ENCODE measurements at regions not wholly inside any gene's neighbourhood (a gene's known extent, or its start where the extent isn't known, plus 50 kb on each side); places are given as distances from the start of the nearest gene placed in this dataset.
"Not testable (repeated sequence)": the region's sequence is repeated elsewhere in the genome, so short reads cannot be mapped to it uniquely, and the experiment has no call there.

DNA sequence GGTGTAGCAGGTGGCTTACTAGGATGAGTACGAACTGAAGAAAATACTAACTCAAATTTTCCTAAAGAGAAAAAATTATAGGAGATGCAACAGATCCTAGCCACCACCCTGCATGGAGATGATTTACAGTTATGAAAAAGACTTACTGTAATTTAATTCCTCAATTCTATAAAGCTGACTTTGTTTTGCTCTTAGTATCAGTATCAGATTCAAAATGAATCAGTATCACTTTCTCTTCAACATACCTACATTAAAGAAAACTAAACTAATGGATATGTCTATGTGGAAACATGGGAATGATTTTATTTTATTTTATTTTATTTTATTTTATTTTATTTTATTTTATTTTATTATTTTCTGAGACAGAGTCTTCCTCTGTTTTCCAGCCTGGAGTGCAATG, 525.8 kb downstream of the NLGN4X start:
- DNase-seq (ENCODE audit: low spot score in 2 of 2): no peak
- intact Hi-C loops (cut with DNase I; ENCODE audit: low total_unique reads): no loop called here
- no peak overlapping the region for H3K4me3 ChIP-seq (ENCODE audit: low read depth, poor library complexity, severe bottlenecking)
- 83 to 85% methylated on average over 1 of the region's 1 CpG for WGBS, 2 donors
- TF ChIP-seq POLR2A (IDR thresholded peaks at IDR 0.05): no peak
- TF ChIP-seq, protein P1, sequence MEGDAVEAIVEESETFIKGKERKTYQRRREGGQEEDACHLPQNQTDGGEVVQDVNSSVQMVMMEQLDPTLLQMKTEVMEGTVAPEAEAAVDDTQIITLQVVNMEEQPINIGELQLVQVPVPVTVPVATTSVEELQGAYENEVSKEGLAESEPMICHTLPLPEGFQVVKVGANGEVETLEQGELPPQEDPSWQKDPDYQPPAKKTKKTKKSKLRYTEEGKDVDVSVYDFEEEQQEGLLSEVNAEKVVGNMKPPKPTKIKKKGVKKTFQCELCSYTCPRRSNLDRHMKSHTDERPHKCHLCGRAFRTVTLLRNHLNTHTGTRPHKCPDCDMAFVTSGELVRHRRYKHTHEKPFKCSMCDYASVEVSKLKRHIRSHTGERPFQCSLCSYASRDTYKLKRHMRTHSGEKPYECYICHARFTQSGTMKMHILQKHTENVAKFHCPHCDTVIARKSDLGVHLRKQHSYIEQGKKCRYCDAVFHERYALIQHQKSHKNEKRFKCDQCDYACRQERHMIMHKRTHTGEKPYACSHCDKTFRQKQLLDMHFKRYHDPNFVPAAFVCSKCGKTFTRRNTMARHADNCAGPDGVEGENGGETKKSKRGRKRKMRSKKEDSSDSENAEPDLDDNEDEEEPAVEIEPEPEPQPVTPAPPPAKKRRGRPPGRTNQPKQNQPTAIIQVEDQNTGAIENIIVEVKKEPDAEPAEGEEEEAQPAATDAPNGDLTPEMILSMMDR (IDR thresholded peaks at IDR 0.05): no peak

DNA sequence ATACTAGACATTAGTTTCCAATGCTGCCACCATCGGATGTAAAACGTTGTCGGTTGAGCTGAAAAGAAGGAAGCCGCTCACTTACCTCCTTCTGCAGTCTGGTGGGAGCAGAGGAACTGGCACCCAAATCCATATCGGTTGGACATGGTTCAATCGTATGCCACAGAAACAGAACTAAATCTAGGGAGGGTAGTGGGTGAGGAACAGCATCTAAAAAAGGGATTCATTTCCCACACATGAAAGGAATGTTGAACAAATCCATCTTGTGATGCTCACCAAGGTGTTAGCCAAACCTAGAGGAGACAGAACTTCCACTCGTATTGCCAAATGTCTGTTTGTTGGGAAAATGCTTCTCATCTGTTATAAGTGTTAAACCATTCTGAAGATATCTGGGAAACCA, 532.7 kb downstream of the NLGN4X start:
- WGBS, 2 donors: 93 to 95% methylated on average over 7 of the region's 7 CpGs
- no peak for TF ChIP-seq POLR2A (IDR thresholded peaks at IDR 0.05)
- TF ChIP-seq, protein P1 (IDR thresholded peaks at IDR 0.05): no peak
- H3K4me3 ChIP-seq (ENCODE audit: low read depth, poor library complexity, severe bottlenecking): no peak overlapping the region
- intact Hi-C loops (cut with DNase I; ENCODE audit: low total_unique reads): no loop called here
- DNase-seq (ENCODE audit: low spot score in 2 of 2): no peak

DNA sequence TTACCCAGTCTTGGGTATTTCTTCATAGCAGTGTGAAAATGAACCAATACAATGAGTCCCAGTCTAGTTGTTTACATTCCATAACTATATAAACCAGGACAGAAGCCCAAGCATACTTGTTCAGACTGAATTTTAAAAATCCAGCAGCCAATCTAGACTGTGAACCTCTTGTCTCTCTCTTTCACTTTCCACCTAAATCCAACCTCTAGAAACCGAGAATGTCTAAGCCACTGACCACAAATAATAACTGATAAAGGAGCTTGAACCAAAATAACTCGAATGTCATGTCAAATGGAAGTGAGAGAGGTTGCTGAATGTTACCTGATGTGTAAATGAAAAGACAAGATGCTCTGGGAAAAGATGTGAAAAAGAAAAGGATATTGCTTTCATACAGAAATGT, 544.7 kb downstream of the NLGN4X start:
- 67 to 69% methylated on average over 2 of the region's 2 CpGs for WGBS, 2 donors
- DNase-seq (ENCODE audit: low spot score in 2 of 2): no peak
- TF ChIP-seq POLR2A (IDR thresholded peaks at IDR 0.05): no peak
- TF ChIP-seq, protein P1 (IDR thresholded peaks at IDR 0.05): no peak
- intact Hi-C loops (cut with DNase I; ENCODE audit: low total_unique reads): no loop called here
- H3K4me3 ChIP-seq (ENCODE audit: low read depth, poor library complexity, severe bottlenecking): no peak overlapping the region

DNA sequence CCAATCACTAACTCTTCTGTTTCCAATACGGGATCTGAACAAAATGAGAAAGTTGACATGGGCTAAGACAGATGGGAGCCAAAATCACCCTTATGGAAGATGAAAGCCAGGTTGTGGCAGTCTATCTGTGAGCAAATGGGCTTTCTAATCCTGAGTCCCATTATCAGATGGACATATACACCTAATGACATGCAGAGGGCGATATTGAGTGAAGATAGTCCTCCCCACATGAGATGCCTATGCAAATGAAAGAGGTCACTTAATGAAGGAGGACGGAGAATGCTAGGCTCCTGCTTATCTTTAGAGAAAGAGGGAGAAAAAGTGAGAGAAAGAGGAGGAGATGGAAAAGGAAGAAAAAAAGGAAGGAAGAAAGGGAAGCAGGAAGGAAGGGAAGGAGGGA, 547.5 kb downstream of the NLGN4X start:
- intact Hi-C loops (cut with DNase I; ENCODE audit: low total_unique reads): no loop called here

DNA sequence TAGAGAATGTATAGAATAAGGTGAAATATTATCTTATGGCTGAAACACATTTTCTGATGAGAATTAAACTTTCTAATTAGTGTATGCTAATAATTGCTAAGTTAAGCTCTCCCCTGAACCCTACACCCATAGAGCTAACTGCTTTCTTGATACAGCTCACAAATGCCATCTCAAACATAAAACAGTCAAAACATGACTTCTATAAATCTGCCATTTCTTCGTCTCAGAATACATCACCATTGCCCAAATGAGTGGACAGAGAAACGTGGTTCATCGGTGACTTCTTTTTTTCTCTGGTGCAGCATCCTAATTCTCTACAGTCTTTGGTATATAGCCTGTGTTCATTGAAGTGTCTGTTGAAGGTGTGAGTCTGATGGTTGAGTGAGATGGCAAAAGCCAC, 554.6 kb downstream of the NLGN4X start:
- TF ChIP-seq, protein P1 (IDR thresholded peaks at IDR 0.05): no peak
- TF ChIP-seq POLR2A (IDR thresholded peaks at IDR 0.05): no peak
- intact Hi-C loops (cut with DNase I; ENCODE audit: low total_unique reads): no loop called here
- 80 to 82% methylated on average over 3 of the region's 3 CpGs for WGBS, 2 donors
- no peak for DNase-seq (ENCODE audit: low spot score in 2 of 2)
- no peak overlapping the region for H3K4me3 ChIP-seq (ENCODE audit: low read depth, poor library complexity, severe bottlenecking)

More for the DNA sequence above, 547.5 kb downstream of the NLGN4X start:
- DNase-seq (ENCODE audit: low spot score in 2 of 2): no peak
- 53 to 55% methylated on average over 3 of the region's 3 CpGs for WGBS, 2 donors
- no peak overlapping the region for H3K4me3 ChIP-seq (ENCODE audit: low read depth, poor library complexity, severe bottlenecking)
- no peak for TF ChIP-seq POLR2A (IDR thresholded peaks at IDR 0.05)
- TF ChIP-seq, protein P1 (IDR thresholded peaks at IDR 0.05): no peak

DNA sequence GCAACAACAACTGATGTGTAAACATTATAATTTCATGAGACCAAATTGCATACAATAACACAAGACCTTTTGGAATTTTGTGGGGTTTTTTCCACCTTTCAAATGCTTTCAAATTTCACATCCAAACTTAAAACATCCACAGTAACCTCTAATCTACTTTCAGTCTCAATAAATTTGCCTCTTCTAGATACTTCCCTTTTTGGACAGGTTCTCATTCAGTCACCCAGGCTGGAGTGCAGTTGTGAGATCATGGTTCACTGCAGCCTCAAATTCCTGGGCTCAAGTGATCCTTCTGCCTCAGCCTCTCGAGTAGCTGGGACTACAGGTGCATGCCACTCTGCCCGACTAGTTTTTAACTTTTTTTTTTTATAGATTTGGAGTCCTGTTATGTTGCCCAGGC, 556.6 kb downstream of the NLGN4X start:
- DNase-seq (ENCODE audit: low spot score in 2 of 2): no peak
- no peak overlapping the region for H3K4me3 ChIP-seq (ENCODE audit: low read depth, poor library complexity, severe bottlenecking)
- 51 to 78% methylated on average over 2 of the region's 2 CpGs for WGBS, 2 donors
- TF ChIP-seq POLR2A (IDR thresholded peaks at IDR 0.05): no peak
- TF ChIP-seq, protein P1 (IDR thresholded peaks at IDR 0.05): no peak
- intact Hi-C loops (cut with DNase I; ENCODE audit: low total_unique reads): no loop called here

DNA sequence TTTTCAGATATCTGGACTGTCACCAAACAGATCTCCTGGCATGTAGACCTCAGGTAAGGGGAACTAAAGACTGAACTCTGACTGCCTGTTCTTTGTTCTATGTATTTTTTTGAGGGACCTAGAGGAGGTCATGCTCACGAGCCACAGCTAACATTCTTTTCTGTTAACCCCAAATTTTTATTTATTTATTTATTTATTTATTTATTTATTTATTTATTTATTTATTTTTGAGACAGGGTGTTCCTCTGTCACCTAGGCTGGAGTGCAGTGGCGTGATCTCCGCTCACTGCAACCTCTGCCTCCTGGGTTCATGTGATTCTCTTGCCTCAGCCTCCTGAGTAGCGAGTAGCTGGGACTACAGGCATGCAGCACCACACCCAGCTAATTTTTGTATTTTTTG, 562.0 kb downstream of the NLGN4X start:
- DNase-seq (ENCODE audit: low spot score in 2 of 2); H3K4me3 ChIP-seq (ENCODE audit: low read depth, poor library complexity, severe bottlenecking); intact Hi-C loops (cut with DNase I; ENCODE audit: low total_unique reads): not testable (repeated sequence)
- 81 to 87% methylated on average over 4 of the region's 4 CpGs for WGBS, 2 donors

All from lower leg skin (tissue), 4 donors.